ENCODE measurements at regions not wholly inside any gene's neighbourhood (a gene's known extent, or its start where the extent isn't known, plus 50 kb on each side); places are given as distances from the start of the nearest gene placed in this dataset.
A peak's percentile ranks its signal among the peaks of the same experiment; 100 is the strongest.

- DNase-seq: no peak
Observed at GRCh38 chr4:126223784-126224407, 909.1 kb downstream of the FAT4 start.

GRCh38 chr4:126227428-126227827, 912.7 kb downstream of the FAT4 start:
- DNase-seq: no peak

- DNase-seq: no peak
Observed at GRCh38 chr4:126230269-126230668, 915.5 kb downstream of the FAT4 start.

GRCh38 chr4:126233483-126233882, 918.7 kb downstream of the FAT4 start:
- DNase-seq: no peak

- no peak for DNase-seq
Observed at GRCh38 chr4:126238013-126238412, 923.3 kb downstream of the FAT4 start.

- no peak for DNase-seq
Observed at GRCh38 chr4:126241634-126242033, 926.9 kb downstream of the FAT4 start.

- peak in 1 of 3 donors; percentile 31 for DNase-seq
Observed at GRCh38 chr4:126242679-126243390, 928.1 kb downstream of the FAT4 start.

- no peak for DNase-seq
Observed at GRCh38 chr4:126247409-126247808, 932.7 kb downstream of the FAT4 start.

GRCh38 chr4:126250006-126250405, 935.3 kb downstream of the FAT4 start:
- no peak for DNase-seq

GRCh38 chr4:126251169-126251568, 936.4 kb downstream of the FAT4 start:
- DNase-seq: no peak

GRCh38 chr4:126262665-126263064, 947.9 kb downstream of the FAT4 start:
- DNase-seq: peak in 2 of 3 donors; percentile 6 to 20

GRCh38 chr4:126264839-126265238, 950.1 kb downstream of the FAT4 start:
- peak in 1 of 3 donors; percentile 57 for DNase-seq

- DNase-seq: no peak
Observed at GRCh38 chr4:126265888-126266287, 951.1 kb downstream of the FAT4 start.

GRCh38 chr4:126267689-126268088, 952.9 kb downstream of the FAT4 start:
- DNase-seq: peak in 1 of 3 donors; percentile 52

GRCh38 chr4:126268106-126268505, 953.4 kb downstream of the FAT4 start:
- peak in 1 of 3 donors; percentile 22 for DNase-seq

- DNase-seq: no peak
Observed at GRCh38 chr4:126269106-126269505, 954.4 kb downstream of the FAT4 start.

GRCh38 chr4:126271292-126271691, 956.5 kb downstream of the FAT4 start:
- DNase-seq: no peak

- DNase-seq: no peak
Observed at GRCh38 chr4:126273746-126274145, 959.0 kb downstream of the FAT4 start.

GRCh38 chr4:126291886-126292285, 977.1 kb downstream of the FAT4 start:
- DNase-seq: no peak

- peak in 2 of 3 donors; percentile 11 to 43 for DNase-seq
Observed at GRCh38 chr4:126298271-126298670, 983.5 kb downstream of the FAT4 start.

- peak in 1 of 3 donors; percentile 14 for DNase-seq
Observed at GRCh38 chr4:126306152-126306869, 991.6 kb downstream of the FAT4 start.

GRCh38 chr4:126318376-126318775, 1003.6 kb downstream of the FAT4 start:
- no peak for DNase-seq

GRCh38 chr4:126328914-126329313, 1014.2 kb downstream of the FAT4 start:
- no peak for DNase-seq

Data from muscle of back (tissue), 3 donors.